OCI-LY3 (cell line): ENCODE measurements at regions not wholly inside any gene's neighbourhood (a gene's known extent, or its start where the extent isn't known, plus 50 kb on each side); places are given as distances from the start of the nearest gene placed in this dataset.

Source experiments
- CTCF ChIP-seq: fragments of 200-600, 300-600 bp; sonication (generic); IDR thresholded peaks from 2 replicates; pipeline ENCODE4 v1.5.1; 2014; ENCODE audit warnings: antibody characterized with exemption, low read length, low read depth
- EZH2phosphoT487 ChIP-seq: fragments of 200-600 bp; shearing (Covaris generic); IDR thresholded peaks from 2 replicates; pipeline ENCODE4 v1.6.1; 2018; ENCODE audit warnings: antibody characterized with exemption, mixed run types, low read depth

DNA sequence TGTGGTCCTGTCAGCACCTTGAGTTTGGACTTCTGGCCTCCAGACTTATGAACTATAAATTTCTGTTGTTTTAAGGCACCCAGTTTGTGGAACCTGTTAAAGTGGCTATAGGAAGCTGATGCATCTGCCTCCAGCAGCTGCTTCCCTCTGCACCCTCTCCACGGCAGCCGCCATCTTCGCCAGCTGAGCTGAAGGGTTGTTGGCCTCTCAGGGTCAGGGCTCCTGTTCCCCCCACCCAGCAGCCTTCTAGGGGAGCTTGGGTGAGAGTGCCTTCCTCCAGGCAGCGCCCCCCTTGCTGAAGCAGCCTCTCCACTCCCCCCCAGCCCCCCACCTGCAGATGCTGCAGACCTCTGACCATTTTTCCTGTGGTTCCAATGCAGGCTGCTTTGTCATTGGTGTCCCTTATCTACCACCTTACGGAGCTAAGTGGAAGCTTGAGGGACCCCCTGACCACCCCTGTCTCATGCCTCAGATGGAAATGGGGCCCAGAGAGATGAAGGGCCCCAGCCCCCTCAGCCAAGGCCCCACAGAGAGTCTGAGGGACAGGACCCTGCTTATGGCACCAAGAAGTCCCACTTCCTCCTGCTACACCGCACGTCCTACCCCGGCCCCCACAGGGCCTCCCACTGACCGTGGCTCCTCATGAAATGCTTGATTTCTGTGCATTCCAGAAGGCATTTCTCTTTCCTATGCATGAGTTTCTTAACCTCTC lies 61.4 kb upstream of the TLE3 start:
- TF ChIP-seq CTCF (no peak), EZH2phosphoT487 (no peak)
